Myocyte (in vitro differentiated cells): ENCODE measurements at regions not wholly inside any gene's neighbourhood (a gene's known extent, or its start where the extent isn't known, plus 50 kb on each side); places are given as distances from the start of the nearest gene placed in this dataset.
"Not testable (repeated sequence)": the region's sequence is repeated elsewhere in the genome, so short reads cannot be mapped to it uniquely, and the experiment has no call there.

Experiments used
- DNase-seq: peaks from one replicate; pipeline ENCODE4 v3.0.0-alpha.2; 2012; ENCODE audit warnings: low read depth

DNA sequence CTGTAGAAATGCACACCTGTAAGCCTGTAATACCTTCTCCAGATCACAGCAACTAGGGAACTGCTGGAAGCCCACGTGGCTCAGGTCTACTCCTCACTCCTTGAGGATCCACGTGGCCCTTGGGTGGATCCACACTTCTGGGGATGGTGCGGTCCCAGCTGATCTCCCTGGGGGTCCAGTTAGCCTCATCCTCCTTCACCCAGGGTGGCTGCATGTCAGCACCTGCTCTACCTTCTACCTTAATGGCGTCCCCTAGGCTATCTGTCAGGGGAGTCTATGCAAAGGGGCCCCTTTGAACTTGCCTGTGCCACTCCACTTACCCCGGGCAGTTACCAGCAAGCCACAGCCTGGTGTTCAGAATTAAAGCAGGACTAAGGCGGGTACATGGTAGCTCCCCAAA, 284.7 kb downstream of the MYCN start:
- DNase-seq, result no peak

DNA sequence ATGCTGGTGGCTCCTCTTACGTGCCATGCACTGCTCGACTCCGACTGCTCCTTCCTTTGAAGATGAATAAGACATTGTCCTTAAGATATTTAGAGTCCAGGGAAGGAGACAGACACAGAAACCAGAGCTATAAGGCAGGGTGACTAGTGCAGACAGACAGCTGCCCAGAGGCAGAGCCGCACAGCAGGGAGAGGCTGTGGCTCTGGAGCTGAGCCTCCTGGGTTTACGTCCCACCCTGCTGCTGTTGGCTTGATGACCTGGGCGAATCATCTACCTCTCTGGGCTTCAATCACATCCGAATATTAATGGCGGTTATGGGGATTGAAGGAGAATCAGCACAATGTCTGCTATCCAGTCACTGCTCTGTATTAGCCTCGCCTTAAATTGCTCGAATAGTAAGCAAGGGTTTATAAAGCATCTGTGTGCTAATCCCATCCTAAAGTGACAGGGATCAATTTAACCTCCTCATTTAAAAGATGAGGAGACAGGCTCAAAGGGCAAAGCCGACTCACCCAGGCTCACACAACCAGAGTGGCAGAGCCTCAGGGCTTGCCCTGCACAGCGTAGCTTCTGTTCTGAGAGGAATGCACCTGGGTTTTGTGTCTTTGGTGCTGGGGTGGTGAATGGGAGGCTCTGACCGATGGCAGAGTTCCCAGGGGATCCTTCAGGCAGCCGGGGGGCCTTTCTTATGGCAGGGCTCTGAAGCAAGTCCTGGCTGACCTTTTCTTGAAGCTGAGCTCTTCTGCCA, 284.1 kb downstream of the MYCN start:
- no peak for DNase-seq

- no peak for DNase-seq
Observed at GRCh38 chr2:16223841-16224177, 283.5 kb downstream of the MYCN start.

- DNase-seq, result no peak
Observed at GRCh38 chr2:16223161-16223840, 283.0 kb downstream of the MYCN start.

- DNase-seq, result no peak
Observed at GRCh38 chr2:16222326-16222725, 282.0 kb downstream of the MYCN start.

GRCh38 chr2:16221461-16222010, 281.2 kb downstream of the MYCN start:
- no peak for DNase-seq

DNA sequence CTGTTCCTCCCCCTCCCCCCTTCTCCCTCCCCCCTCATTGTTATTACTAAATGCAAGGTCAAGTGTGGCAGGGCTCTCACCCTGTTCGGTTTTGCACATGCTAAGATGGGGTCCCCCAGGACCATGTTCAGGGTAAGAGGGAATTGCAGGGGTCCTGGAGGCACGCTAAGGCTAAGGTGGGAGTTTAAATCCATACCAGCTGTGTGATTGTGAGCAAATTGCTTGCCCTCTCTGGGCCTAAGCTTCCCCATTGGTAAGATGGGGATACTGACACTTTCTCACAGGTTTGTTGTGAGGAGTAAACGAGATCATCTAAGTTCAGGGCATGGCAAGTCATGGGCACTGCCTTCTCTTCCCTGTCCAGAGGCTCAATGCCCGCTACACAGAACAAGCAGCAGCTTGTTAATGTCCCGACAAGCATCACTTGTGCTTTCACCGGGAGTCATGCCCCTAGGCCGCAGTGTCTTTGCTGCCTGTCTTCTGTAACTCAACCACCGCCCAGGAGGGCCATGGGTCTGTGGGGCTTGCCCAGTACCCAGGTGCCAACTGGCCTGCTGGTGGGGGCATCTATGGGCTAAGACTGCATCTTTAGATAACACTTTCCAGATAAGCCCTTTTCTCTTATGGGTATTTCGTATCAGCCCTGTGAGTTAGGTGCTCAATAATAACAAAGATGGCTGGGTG, 279.1 kb downstream of the MYCN start:
- no peak for DNase-seq

- DNase-seq, result no peak
Observed at GRCh38 chr2:16218625-16219024, 278.3 kb downstream of the MYCN start.

DNA sequence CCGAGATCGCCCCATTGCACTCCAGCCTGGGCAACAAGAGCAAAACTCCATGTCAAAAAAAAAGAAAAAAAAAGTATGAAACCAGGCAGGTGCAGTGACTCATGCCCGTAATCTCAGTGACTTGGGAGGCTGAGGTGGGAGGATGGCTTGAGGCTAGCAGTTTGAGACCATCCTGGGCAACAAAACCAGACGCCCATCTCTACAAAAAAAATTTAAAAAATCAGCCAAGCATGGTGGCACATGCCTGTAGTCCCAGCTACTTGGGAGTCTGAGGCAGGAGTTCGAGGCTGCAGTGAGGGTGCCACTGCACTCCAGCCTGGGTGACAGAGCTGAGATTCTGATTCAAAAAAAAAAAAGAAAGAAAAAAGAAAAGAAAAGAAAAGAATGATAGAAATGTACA, 277.8 kb downstream of the MYCN start:
- DNase-seq, result no peak

DNA sequence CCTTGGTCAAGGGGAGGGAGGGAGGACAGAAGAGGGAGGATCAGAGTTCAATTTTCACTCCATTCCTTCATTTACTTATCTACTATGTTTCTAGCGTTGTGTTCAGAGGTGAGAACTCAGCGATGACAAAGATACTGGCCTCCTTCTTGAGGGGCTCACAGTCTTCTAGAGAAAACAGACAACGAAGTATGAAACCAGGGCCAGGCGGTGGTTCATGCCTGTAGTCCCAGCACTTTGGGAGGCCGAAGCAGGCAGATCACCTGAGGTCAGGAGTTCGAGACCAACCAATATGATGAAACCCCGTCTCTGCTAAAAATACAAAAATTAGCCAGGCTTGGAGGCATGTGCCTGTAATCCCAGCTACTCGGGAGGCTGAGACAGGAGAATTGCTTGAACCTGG, 277.4 kb downstream of the MYCN start:
- DNase-seq, result not testable (repeated sequence)

- DNase-seq, result no peak
Observed at GRCh38 chr2:16217291-16217690, 276.9 kb downstream of the MYCN start.

- no peak for DNase-seq
Observed at GRCh38 chr2:16216558-16216945, 276.2 kb downstream of the MYCN start.

DNA sequence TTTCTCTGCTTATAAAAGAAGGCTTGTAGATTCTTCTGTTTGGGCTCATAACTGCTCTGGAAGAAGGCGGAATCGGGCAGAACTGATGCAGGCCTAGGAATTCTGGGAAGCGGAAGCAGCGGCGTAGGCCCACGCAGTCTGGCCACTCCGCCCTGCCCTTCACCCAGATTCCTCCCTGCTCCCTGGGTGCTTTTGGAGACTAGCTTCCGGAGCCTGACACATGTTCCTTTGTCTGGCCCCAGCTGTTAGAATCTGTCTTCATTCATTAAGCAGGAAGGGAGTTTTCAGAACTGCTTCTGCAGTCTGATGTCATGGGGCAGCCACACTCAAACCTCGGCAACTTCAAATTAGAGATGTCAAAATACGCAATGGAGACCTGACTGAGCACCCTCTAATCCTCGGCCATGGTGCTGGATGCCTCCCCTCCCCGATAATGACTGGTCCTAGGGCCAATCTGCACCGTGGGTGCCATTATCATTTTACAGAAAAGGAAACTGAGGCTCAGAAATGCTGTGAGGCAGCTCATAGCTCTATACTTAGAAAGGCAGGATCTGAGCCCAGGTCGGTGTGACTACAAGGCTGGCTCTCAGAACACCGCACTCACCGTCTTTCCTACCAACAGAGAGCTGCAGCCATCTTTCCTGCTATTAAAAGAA, 275.7 kb downstream of the MYCN start:
- no peak for DNase-seq

- DNase-seq, result no peak
Observed at GRCh38 chr2:16214861-16215260, 274.5 kb downstream of the MYCN start.

DNA sequence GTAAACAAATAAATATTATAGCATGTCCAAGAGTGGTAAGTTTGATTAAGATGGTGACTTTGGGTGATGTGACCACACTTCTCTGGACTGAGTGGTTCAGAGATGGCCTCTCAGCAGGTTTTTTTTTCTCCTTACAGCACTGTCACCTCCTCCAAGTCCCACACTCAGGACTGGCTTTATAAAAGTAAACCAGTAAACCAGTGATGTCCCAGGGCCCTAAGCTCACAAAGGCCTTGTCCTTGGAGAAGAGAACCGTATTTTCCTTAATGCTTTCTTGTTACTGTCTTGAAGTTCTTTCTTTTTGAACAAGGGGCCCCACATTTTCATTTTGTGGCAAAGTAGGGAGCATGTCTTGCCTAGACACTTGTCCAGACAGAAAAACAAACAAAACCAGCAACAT, 274.0 kb downstream of the MYCN start:
- DNase-seq, result no peak

GRCh38 chr2:16212321-16212720, 272.0 kb downstream of the MYCN start:
- no peak for DNase-seq

GRCh38 chr2:16211341-16211740, 271.0 kb downstream of the MYCN start:
- no peak for DNase-seq

- DNase-seq, result no peak
Observed at GRCh38 chr2:16210841-16211240, 270.5 kb downstream of the MYCN start.

- no peak for DNase-seq
Observed at GRCh38 chr2:16209799-16210198, 269.4 kb downstream of the MYCN start.

DNA sequence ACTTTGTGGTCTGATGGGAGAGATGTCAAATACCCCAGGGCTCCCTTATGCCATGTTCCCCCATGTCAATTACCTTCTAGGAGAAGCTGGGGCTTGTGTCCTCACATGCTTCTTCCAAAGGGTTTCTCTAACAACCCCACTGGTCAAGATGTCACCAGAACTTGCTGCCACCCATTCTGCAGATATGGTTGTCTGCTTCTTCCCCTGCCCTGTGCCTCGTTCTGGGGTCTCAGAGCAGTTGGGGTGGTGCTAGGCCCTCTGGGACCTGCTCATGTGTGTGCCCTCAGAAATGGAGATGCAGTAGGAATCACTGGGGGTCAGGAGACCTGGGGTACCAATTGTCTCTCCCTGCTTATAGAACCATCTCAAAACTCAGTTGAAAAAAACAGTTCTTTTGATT, 268.6 kb downstream of the MYCN start:
- DNase-seq, result no peak

DNA sequence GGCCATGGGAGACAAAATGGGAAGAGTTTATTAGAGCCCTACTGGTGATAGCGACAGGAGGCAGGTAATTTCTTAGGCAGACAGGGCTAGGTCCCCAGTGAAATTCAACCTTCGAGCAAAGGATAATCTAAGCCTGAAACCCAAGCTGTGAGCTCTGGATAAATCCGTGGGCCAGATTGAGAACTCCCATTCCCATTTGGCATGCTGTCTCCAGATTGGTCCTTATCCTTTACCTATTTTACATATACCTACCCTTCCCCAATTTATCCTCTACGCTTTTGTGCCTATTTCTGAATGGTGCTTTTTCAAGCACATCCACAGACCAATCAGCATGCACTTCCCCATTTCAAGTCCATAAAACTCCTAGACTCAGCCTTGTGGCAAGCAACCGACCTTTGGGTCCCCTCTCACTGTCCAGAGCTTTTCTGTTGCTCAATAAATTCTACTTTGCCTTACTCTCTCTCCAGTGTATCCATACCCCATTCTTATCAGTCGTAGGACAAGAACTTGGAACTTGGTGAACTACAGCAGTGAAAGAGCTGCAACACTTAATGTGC, 268.0 kb downstream of the MYCN start:
- DNase-seq, result no peak

DNA sequence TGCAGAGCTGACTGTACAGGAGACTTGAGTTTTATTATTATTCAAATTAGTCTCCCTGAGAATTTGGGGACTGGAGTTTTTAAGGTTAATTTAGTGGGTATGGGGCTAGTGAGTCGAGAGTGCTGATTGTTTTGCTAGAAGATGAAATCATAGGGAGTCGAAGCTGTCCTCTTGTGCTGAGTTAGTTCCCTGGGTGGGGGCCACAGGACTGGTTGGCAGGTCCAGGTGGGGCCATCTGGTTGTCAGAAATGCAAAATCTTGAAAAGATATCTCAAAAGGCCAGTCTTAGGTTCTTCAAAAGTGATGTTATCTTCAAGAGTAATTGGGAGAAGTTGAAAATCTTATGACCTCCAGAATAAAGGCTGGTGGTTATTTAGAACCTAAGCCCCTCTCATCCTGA, 267.3 kb downstream of the MYCN start:
- no peak for DNase-seq
